ENCODE measurements at regions not wholly inside any gene's neighbourhood (a gene's known extent, or its start where the extent isn't known, plus 50 kb on each side); places are given as distances from the start of the nearest gene placed in this dataset.

- H4K20me1 ChIP-seq (ENCODE audit: control insufficient read depth, extremely low read depth, insufficient read depth, low read length) = no peaks in the 10 kb centered on the region
- H3K9me1 ChIP-seq (ENCODE audit: control insufficient read depth, extremely low read depth, insufficient read depth, low read length) = no peaks in the 10 kb centered on the region
- dilution Hi-C loops (cut with MboI; ENCODE audit: extremely low pct_ligation_motif_present, low sequenced_read_pairs) = no loop called here
- H2AFZ ChIP-seq (ENCODE audit: control insufficient read depth, low read length) = no peak overlapping the region
- DNase-seq (ENCODE audit: low read depth, low spot score) (no peak), FAIRE-seq (no peak)
- TF ChIP-seq EZH2 (IDR thresholded peaks at IDR 0.05; ENCODE audit: low read length) = no peak
- TF ChIP-seq CTCF (optimal IDR thresholded peaks at IDR 0.05 in 1 of 3, IDR thresholded peaks at IDR 0.05 in 1 of 3, conservative IDR thresholded peaks at IDR 0.05 in 1 of 3; ENCODE audit: extremely low read depth in 1 of 3, insufficient read depth in 2 of 3, low read length in 3 of 3) = no peak
- no peak overlapping the region for H3K4me3 ChIP-seq (ENCODE audit: control insufficient read depth in 2 of 3, extremely low read depth in 1 of 3, insufficient read depth in 2 of 3, low read depth in 1 of 3, low read length in 3 of 3)
- no peaks in the 10 kb centered on the region for H3K36me3 ChIP-seq (ENCODE audit: control insufficient read depth in 2 of 2, extremely low read depth in 1 of 2, insufficient read depth in 2 of 2, low read length in 2 of 2)
- peaks cover 10% of the 10 kb centered on the region for H3K4me1 ChIP-seq (ENCODE audit: control insufficient read depth, extremely low read depth, insufficient read depth, low read length)
- H3K9ac ChIP-seq (ENCODE audit: control insufficient read depth, extremely low read depth, insufficient read depth, low read length) = no peak overlapping the region
- H3K4me2 ChIP-seq (ENCODE audit: control insufficient read depth, extremely low read depth, insufficient read depth, low read depth, low read length) = no peak overlapping the region
- no peaks in the 10 kb centered on the region for H3K9me3 ChIP-seq (ENCODE audit: control insufficient read depth, low read depth, low read length)
- no peak overlapping the region for H3K27ac ChIP-seq (ENCODE audit: control insufficient read depth, insufficient read depth, low read length)
- H3K79me2 ChIP-seq (ENCODE audit: control insufficient read depth, insufficient read depth, low read length) = no peaks in the 10 kb centered on the region
- H3K27me3 ChIP-seq (ENCODE audit: control insufficient read depth, extremely low read depth, insufficient read depth, low read length) = peaks cover 3% of the 10 kb centered on the region
These were observed 89.4 kb upstream of the KCNJ15 start for GRCh38 chr21:38167345-38167744.

GRCh38 chr21:38170283-38170682 is 86.5 kb upstream of the KCNJ15 start:
- DNase-seq (ENCODE audit: low read depth, low spot score) = no peak
- Histone ChIP-seq H3K4me2 (ENCODE audit: control insufficient read depth, extremely low read depth, insufficient read depth, low read depth, low read length) (no peak overlapping the region), H2AFZ (ENCODE audit: control insufficient read depth, low read length) (no peak overlapping the region), H3K27me3 (ENCODE audit: control insufficient read depth, extremely low read depth, insufficient read depth, low read length) (peaks cover 3% of the 10 kb centered on the region), H3K4me1 (ENCODE audit: control insufficient read depth, extremely low read depth, insufficient read depth, low read length) (peaks cover 15% of the 10 kb centered on the region), H3K9ac (ENCODE audit: control insufficient read depth, extremely low read depth, insufficient read depth, low read length) (no peak overlapping the region), H3K79me2 (ENCODE audit: control insufficient read depth, insufficient read depth, low read length) (no peaks in the 10 kb centered on the region), H3K9me1 (ENCODE audit: control insufficient read depth, extremely low read depth, insufficient read depth, low read length) (no peaks in the 10 kb centered on the region), H3K9me3 (ENCODE audit: control insufficient read depth, low read depth, low read length) (no peaks in the 10 kb centered on the region), H3K27ac (ENCODE audit: control insufficient read depth, insufficient read depth, low read length) (no peak overlapping the region), H4K20me1 (ENCODE audit: control insufficient read depth, extremely low read depth, insufficient read depth, low read length) (no peaks in the 10 kb centered on the region), H3K4me3 (ENCODE audit: control insufficient read depth in 2 of 3, extremely low read depth in 1 of 3, insufficient read depth in 2 of 3, low read depth in 1 of 3, low read length in 3 of 3) (no peak overlapping the region), H3K36me3 (ENCODE audit: control insufficient read depth in 2 of 2, extremely low read depth in 1 of 2, insufficient read depth in 2 of 2, low read length in 2 of 2) (no peaks in the 10 kb centered on the region)
- FAIRE-seq = no peak
- TF ChIP-seq EZH2 (IDR thresholded peaks at IDR 0.05; ENCODE audit: low read length) = no peak
- peak; percentile 70 to 81 (median 73) for TF ChIP-seq CTCF (optimal IDR thresholded peaks at IDR 0.05 in 1 of 3, IDR thresholded peaks at IDR 0.05 in 1 of 3, conservative IDR thresholded peaks at IDR 0.05 in 1 of 3; ENCODE audit: extremely low read depth in 1 of 3, insufficient read depth in 2 of 3, low read length in 3 of 3)
- dilution Hi-C loops (cut with MboI; ENCODE audit: extremely low pct_ligation_motif_present, low sequenced_read_pairs) = no loop called here

Measured in keratinocyte (primary cell).